NT2/D1 (cell line): ENCODE measurements at regions not wholly inside any gene's neighbourhood (a gene's known extent, or its start where the extent isn't known, plus 50 kb on each side); places are given as distances from the start of the nearest gene placed in this dataset.

Experiments used
- SUZ12 ChIP-seq: IDR thresholded peaks from 2 replicates; pipeline ENCODE4 v1.6.1; 2011; ENCODE audit not compliant: insufficient read length, insufficient read depth; ENCODE audit errors: extremely low read depth
- ZNF274 ChIP-seq: IDR thresholded peaks from 2 replicates; pipeline ENCODE4 v1.6.1; 2011; ENCODE audit warnings: mild to moderate bottlenecking, low read depth, low read length

DNA sequence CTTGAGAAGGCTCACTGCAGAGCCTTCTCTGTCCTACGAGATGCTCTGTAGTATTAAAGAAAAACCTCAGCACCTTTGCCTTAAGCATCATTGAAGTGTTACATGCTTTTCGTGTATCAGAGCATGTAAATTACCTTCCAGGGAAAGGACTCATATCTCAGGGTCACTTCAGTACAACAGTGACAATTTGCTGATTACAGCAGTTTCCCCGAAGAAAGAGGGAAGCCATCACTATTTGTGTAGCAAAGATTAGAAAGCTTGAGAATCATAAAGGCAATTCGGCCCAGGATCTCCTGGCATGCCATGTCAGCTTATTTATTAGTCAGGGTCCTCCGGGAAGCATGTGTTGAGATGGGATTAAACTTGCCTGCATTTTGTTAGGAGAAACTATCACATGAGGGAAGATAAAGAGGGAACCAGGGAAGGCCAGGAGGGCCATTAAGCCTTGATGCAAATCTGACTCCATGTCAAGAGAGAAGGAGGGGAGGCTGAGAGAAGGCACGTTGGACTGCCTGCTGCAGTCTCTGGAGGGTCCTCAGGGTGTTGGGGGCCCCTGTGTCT is 55.2 kb upstream of the KCNJ6 start:
- TF ChIP-seq SUZ12 (no peak), ZNF274 (no peak)
